ENCODE measurements at regions not wholly inside any gene's neighbourhood (a gene's known extent, or its start where the extent isn't known, plus 50 kb on each side); places are given as distances from the start of the nearest gene placed in this dataset.
A peak's percentile ranks its signal among the peaks of the same experiment; 100 is the strongest.
"Not testable (repeated sequence)": the region's sequence is repeated elsewhere in the genome, so short reads cannot be mapped to it uniquely, and the experiment has no call there.

DNA sequence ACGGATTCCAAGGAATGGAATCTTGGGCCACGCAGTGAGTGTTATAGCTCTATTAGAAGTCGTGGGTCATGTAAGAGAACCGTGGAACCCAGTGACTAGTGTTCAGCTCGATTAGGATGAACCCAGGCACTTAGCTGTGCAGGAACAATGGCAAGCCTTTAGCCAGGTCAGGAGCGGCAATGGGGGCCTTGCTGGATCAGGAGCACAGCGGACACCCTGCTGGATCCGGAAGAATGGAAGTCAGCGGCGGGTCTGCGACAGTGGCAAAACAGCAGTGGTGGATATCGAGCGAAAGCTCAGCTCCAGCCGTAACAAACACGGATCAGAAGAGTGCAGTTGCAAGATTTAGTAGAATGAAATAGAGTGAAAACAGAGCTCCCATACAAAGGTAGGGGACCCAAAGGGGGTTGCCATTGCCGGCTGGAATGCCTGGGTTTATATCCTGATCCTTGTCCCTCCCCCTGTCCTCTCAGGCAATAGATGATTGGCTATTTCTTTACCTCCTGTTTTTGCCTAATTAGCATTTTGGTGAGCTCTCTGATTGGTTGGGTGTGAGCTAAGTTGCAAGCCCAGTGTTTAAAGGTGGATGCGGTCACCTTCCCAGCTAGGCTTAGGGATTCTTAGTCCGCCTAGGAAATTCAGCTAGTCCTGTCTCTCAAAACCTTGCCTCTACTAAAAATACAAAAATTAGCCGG is 618.3 kb upstream of the CBLB start:
- FAIRE-seq: not testable (repeated sequence)

DNA sequence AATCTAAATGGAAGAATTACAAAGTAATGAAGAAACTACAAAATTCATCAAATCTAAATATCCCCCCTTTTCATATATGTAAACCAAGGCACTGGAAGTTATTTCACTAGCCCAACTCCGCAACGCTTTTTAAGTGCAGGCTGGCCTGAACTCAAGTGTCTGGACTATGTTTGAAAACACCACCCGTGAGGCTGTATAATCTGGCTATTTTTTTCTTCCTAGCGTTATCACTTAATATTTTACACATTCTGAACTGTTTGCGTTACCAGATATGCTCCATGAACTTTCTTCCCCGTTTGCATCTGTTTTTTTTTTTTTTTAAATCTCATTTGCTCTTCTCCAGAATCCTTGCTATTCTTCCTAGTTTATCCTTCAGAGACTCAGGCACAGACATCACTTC is 619.5 kb upstream of the CBLB start:
- DNase-seq (ENCODE audit: insufficient read length, low spot score) (no peak), FAIRE-seq (no peak)

More for the DNA sequence above, 618.3 kb upstream of the CBLB start:
- DNase-seq (ENCODE audit: insufficient read length, low spot score): not testable (repeated sequence)

DNA sequence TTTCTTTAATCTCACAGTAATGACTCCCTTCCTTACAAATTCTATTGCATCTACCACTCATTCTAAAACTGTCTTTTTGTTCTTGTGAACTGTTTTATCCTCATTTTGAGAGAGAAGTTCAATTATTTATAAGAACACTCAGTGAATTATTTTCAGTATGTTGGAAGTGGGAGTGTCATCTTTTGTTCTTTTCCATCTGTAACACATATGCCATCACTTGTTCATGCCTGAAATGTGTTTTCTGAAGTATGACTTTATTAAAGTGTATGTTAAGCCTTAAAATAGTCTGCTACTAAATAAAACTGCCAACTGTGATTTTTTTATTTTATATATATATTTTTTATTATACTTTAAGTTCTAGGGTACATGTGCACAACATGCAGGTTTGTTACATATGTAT is 623.0 kb upstream of the CBLB start:
- no peak for FAIRE-seq

DNA sequence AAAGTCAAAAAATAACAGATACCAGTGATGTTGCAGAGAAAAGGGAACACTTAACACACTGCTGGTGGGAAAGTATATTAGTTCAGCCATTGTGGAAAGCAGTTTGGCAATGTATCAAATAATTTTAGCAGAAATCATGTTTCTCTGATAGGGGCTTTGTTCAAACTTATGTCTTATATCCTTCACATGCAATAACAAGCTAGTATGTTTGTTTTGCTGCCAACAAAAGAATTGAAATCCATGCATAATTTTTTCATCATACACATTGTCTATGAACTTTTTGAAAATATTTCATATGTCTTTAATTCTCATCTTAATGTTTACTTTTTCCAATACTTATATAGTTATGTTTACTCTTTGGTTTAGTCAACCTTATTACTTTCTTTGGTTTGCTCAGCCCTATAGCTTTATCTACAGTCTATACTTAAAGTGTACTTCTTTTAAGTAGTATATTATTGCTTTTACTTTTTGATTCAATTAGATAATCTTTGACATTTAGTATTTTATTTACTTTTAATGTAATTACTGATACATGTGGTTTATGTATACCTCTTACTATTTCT is 639.6 kb upstream of the CBLB start:
- FAIRE-seq: no peak

More for the DNA sequence above, 623.0 kb upstream of the CBLB start:
- DNase-seq (ENCODE audit: insufficient read length, low spot score): no peak

DNA sequence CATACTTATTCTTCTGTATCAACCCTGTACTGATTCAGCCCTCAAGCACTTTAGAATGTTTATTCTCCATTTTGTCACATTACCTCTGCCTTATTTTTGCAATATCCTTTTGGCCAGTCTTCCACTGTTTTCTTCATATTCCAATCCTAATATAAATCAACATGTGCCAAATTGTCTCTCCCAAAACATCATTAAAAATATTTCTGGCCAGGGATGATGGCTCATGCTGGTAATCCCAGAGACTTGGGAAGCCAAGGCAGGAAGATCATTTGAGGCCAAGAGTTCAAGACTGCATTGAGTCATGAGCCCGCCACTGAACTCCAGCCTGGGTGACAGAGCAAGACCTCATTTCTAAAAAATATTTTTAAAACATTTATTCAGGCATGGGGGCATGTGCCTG is 641.4 kb upstream of the CBLB start:
- FAIRE-seq (no peak), DNase-seq (ENCODE audit: insufficient read length, low spot score) (no peak)

More for the DNA sequence above, 639.6 kb upstream of the CBLB start:
- no peak for DNase-seq (ENCODE audit: insufficient read length, low spot score)

DNA sequence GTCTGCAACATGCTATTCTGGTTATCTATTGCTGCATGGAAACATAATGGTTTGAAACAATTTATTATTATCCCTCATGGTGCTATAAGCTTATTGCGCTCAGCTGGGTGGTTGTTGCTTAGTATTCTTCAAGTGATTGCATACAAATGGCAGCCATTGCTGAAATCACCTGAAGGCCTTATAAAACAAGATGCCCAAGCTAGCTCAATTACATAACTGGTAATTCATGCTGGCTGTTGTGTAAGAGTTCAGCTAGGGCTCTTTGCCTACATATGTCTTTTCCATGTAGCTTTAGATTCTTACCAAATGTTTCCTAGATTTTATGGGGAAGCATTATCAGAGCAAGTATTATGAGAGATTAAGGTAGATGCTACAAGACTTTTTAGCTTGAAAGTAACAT is 644.0 kb upstream of the CBLB start:
- DNase-seq (ENCODE audit: insufficient read length, low spot score) (no peak), FAIRE-seq (no peak)

DNA sequence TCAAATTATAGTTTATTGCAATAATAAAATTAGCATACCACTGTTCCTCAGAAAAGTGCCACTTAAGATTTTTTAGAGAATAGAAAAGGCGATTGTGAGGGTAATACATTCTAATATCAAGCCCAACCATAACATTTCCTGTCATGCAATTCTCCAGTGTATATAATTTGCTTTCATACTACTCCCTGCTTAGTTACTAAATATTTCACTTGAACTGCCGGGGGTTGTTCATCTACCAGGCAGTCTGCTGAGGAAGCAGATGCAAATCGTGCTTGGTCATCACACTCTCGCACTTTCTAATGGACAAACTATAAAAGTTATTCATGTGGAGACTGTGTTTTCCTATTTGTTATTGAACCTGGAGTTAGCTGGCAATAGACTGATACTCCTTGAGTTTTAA is 645.6 kb upstream of the CBLB start:
- DNase-seq (ENCODE audit: insufficient read length, low spot score) (no peak), FAIRE-seq (no peak)

DNA sequence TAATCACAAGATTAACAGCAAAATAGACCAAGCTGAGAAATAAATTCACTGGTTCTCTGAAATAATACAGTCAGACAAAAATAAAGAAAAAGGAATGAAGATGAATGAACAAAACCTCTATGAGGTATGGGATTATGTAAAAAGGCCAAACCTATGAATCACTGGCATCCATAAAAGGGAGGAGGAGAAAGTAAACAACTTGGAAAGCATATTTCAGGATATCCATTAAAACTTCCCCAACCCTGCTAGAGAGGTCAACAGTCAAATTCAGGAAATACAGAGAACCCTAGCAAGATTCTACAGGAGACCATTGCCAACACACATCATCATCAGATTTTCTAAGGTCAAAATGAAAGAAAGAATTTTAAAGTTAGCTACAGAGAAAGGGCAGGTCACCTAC is 649.7 kb upstream of the CBLB start:
- no peak for FAIRE-seq

DNA sequence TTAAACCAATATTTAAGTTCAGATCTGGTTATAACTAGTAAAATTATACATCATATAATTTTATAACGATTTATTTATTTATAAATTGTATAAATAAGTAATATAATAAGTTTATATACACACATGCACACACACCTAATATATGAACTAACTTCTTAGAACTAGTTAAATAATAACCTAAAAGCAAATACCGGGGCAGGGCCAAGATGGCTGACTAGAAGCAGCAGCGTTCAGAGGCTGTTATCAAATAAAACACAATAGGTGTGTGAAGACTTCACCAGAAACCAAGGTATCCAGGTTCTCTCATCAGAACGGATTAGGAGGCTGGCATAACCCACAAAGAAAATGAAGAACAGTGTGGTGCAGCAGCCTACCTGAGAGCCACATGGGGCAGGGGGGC is 653.6 kb upstream of the CBLB start:
- FAIRE-seq: no peak
- no peak for DNase-seq (ENCODE audit: insufficient read length, low spot score)

More for the DNA sequence above, 649.7 kb upstream of the CBLB start:
- peak; percentile 2 for DNase-seq (ENCODE audit: insufficient read length, low spot score)

DNA sequence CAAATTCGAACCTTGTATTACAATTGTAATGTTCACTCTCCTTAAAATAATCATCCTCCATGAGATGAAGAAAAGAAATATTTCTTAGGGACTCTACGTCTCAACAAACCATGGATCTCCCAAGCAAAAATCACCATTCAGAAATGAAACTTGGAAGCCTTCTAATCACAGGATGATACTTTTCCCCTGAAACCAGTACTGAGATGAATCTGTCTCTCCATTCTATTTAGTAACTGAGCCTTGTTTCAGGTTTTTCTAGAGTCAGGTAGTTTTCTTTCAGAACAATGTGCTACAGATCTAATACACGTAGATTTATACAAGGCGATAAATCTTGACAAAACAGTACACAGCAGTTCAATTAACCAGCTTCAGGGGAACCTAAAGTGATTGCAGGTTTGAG is 660.1 kb upstream of the CBLB start:
- DNase-seq (ENCODE audit: insufficient read length, low spot score) (no peak), FAIRE-seq (no peak)

DNA sequence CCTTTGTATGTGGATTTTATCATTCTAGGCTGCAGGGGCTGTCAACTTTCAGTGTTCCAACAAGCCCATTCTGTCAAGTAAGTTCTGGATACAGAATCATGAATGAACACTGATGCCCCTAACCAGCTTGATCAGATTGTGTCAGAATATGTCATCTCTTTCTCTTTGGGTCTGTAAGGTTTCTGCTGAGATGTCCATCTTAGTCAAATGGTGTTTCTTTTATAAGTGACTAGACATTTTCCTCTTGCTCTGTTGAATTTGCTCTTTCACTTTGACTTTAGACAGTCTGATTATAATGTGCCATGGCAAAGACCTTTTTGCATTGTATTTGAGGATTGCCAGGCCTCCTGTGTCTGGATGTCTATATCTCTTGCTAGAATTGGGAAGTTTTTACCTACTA is 660.9 kb upstream of the CBLB start:
- FAIRE-seq (no peak), DNase-seq (ENCODE audit: insufficient read length, low spot score) (no peak)

DNA sequence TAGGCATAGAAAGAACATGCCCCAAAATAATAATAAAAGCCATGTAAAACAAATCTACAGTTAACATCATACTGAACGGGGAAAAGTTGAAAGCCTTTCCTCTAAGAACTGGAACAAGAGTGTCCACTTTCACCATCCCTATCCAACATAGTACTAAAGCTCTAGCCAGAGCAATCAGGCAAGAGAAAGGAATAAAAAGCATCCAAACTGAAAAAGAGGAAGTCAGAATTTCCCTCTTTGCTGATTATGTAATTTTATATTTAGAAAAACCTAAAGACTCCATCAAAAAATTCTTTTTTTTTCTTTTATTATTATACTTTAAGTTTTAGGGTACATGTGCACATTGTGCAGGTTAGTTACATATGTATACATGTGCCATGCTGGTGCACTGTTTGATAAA is 661.6 kb upstream of the CBLB start:
- FAIRE-seq (no peak), DNase-seq (ENCODE audit: insufficient read length, low spot score) (no peak)

DNA sequence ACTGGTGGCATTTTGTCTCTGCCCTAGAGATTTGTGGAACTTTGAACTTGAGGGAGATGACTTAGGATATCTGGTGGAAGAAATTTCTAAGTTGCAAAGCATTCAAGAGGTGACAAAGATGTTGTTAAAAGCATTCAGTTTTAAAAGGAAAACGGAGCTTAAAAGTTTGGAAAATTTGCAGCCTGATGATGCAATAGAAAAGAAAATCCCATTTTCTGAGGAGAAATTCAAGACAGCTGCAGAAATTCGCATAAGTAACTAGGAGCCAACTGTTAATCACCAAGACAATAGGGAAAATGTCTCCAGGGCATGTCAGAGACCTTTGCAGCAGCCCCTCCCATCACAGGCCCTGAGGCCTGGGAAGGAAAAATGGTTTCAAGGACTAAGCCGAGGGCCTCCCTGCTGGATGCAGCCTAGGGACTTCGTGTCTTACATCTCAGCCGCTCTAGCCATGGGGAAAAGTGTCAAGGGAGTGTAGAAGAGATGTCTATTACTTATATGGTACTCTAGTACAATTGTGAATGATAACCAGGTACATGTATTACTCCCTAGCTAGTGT is 663.0 kb upstream of the CBLB start:
- DNase-seq (ENCODE audit: insufficient read length, low spot score); FAIRE-seq: not testable (repeated sequence)

DNA sequence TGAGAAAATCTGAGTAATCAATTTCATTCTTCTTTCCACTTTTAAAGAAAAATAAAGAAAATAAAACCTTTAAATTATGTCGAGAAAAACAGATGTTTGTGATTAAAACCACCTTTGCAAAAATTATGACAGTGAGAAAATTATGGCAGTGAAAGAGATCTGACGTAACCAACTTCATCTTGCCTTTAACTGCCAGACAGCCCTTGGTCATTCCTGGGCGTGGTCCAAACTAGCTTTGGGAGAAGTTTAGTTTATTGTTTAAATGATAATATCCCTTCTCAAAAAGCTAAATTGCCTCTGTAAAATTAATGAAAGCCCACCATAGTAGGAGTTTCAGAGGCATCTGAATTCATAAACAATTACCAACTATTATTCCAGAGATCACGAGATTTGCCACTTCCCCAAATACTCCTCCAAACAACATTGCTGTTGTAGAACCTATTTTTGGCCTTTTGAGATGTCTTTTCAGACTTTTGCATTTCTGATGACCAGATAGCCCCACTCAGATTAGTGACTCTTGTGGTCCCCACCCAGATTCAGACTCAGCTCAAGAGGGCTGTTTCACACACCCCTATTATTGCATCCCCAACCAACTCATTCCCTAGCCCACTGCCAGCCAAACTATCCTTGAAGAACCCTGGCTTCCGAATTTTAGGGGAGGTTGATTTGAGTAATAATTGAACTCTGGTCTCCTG is 664.4 kb upstream of the CBLB start:
- DNase-seq (ENCODE audit: insufficient read length, low spot score) (no peak), FAIRE-seq (no peak)

DNA sequence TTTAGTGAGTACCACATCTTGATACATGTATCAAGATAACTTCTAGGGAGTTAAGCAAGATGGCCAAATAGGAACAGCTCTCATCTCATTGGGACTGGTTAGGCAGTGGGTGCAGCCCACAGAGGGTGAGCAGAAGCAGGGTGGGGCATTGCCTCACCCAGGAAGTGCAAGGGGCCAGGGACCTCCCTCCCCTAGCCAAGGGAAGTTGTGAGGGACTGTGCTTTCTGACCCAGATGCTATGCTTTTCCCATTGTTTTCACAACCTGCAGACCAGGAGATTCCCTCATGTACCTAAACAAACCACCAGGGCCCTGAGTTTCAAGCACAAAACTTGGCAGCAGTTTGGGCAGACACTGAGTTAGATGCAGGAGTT is 665.0 kb upstream of the CBLB start:
- FAIRE-seq (peak; percentile 54), DNase-seq (ENCODE audit: insufficient read length, low spot score) (no peak)

DNA sequence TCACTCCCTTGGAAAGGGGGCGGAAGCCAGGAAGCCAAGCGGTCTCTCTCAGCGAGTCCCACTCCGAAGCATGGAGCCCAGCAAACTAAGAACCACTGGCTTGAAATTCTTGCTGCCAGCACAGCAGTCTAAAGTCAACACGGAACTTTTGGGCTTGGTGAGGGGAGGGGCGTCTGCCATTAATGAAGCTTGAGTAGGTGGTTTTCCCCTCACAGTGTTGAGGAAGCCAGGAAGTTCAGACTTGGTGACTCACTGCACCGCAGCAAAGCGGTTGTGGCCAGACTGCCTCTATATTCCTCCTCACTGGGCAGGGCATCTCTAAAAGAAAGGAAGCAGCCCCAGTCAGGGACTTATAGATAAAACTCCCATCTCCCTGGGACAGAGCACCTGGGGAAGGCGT is 665.4 kb upstream of the CBLB start:
- FAIRE-seq: no peak
- DNase-seq (ENCODE audit: insufficient read length, low spot score): peak; percentile 8

DNA sequence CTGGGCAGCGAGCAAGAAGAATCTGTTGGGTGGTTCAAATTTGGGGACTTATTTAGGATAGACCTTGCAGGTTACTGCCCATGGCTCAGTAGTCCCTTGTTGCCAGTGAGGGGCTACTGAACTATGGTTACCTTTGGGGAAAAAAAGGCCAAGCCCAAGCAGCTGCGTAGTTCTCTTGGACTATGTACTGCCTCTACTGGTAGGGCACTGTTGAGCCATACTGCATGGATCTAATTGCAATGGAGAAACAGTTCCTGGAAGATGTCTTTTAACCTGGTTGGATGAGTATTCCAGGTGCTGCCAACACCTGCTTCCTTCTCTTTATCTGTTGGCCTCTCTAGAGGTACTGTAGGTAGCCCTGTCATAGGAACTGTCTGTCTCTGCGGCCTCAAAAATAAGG is 671.9 kb upstream of the CBLB start:
- DNase-seq (ENCODE audit: insufficient read length, low spot score): no peak
- FAIRE-seq: no peak

DNA sequence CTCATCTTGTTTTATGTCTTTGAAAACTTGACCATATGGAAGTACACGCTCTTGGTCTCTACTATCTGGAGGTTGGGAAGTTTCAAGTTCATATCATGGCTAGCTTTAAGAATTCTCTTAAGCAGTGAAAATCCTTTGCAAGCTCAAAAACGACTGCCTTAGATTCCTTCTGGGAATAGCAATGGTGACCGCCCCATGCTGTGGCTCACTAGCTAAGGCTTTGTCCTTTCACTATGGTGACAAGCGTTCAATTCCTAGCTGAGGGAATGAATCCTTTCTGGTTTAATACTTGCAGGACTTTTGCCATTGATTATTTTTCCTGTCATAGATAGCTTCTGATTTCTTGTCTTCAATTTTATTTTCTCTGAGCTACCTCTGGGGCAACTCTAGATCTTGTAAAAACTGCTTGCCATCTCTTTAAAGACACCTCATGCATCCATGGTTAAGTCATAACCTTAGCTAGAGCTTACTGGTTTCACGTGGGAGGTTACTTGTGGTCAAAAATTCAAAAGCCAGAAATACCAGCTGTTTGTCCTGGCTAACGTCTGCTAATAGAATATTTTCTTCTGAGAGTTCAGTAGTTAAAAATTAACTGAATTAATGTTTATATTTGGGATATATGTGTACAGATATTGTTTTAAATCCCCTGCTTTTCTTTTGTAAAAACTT is 673.4 kb upstream of the CBLB start:
- no peak for DNase-seq (ENCODE audit: insufficient read length, low spot score)
- no peak for FAIRE-seq

DNA sequence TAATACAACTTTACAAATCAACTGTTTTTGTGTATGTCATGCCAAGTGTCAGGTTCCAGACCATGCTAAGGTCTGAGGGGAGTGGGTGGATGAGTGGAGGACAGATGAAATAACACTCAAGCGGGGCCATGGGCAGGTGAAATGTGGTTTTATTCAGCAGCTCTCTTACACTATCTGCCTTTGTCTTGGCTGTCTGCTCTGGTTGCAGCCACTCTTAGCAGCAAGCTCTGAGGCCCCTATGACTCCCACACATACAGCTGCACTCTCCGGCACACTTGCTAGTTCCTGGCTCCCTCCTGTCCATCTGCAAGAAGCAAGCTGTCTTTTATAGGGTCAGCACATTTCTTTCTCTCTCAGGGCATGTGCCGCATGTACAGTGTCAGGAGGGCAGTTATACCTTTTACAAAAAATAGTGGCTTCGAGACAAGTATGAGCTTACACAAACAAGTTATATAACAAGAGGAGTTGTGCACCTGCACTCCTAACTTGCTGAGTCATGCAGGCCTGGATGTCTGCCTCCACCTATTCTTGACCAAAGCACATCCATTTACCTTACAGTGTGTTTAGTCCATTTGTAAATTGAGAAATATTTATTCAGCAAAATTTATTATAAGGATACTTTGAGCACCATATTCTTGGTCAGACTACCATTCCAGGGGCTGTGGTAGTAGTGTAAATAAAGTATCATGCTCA is 683.7 kb upstream of the CBLB start:
- FAIRE-seq (no peak), DNase-seq (ENCODE audit: insufficient read length, low spot score) (no peak)

DNA sequence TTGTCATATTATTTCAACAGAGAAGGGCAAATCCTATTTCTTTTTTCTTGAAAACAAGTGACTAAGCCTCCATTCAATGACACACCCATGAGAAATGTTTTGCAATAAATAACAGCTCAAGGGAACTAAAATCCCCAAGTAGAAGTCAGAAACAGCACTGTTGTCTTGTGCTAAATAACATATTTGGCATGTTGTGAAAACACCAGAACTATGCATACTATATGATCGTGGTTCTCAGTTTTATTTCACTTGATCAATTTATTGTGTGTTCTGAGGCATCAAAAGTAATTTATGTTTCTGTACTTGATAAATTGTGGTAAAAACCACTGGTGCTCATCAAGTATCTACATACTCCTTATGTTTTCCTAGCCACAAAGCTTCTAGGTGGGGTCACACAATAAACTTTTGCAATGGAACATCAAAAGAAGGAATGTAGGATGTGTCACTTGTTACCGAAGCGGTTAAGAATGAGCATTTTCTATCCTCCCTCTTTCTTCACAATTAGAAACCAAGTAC is 691.7 kb upstream of the CBLB start:
- peak; percentile 38 for DNase-seq (ENCODE audit: insufficient read length, low spot score)
- FAIRE-seq: no peak
